ENCODE measurements at regions not wholly inside any gene's neighbourhood (a gene's known extent, or its start where the extent isn't known, plus 50 kb on each side); places are given as distances from the start of the nearest gene placed in this dataset.

DNA sequence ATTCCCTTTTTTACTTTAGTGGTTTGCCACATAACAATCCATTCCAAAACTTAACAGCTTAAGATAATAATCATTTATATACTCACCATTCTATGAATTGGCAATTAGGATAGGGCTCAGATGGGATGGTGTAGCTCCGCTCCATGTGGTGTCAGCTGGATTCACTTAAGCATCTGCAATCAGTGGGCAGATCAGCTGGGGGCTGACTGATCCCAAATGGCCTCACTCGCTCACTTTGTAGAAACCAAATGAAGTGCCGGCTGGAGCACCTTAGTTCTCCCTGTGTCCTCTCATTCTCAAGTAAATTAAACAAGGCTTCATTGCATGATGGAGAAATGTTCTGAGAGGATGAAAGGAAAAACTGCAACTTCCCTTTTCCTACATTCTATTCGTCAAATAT lies 161.4 kb downstream of the WT1 start:
- DNase-seq: no peak

DNA sequence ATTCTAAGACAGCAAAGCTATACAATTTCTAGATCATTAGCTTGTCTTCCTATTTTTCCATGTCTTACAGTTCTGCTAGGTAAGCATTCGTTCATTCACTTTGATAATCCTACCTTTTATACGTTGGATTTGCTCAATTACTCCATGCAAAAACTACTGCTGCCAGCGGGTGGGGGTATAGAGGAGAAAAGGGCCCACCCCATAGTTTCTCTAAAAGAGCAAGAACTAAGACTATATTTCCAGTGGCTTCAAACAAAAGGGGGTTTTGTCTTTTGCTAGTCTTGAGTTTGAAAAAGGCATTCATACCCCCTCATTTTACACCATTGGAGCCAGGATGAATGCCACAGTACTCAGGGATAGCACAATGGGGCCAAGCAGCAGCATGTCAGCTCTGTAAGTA lies 155.7 kb downstream of the WT1 start:
- DNase-seq: no peak

DNA sequence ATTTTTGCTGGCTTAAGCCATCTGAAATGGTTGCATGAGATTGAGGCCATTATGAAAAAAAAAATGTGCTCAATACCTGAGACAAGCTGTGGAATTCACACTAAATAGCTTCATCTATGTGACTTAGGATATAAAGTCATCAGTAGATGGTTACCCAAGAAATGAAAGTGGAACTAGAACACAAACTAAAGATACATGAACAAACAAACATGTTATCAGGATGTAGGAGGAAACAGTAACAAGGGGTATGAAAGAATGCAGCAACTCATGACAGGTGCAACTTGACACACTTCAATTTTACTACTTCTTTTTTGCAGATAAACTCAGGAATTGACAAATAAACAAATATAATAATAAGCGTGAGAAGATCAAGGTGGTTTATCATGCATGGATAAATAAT lies 155.0 kb downstream of the WT1 start:
- no peak for DNase-seq

DNA sequence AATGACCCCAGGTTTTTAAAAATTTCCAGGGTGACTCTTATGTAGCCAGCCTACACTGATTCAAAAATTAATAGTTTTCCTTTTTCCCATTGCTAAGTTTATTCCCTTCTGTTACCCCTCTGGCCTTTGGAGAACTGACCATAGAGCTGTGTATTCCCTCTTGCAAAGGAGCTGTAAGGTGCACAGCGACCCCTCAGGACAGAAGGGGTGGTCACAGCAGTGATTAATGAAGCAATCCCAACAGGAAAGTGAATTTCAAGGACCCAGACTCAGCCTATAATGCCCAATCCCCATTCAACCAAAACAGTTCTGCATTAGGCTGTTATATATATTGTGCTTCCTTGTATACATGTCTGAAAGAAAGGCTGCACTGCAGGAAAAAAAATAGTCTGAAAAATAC lies 147.1 kb downstream of the WT1 start:
- DNase-seq: no peak

DNA sequence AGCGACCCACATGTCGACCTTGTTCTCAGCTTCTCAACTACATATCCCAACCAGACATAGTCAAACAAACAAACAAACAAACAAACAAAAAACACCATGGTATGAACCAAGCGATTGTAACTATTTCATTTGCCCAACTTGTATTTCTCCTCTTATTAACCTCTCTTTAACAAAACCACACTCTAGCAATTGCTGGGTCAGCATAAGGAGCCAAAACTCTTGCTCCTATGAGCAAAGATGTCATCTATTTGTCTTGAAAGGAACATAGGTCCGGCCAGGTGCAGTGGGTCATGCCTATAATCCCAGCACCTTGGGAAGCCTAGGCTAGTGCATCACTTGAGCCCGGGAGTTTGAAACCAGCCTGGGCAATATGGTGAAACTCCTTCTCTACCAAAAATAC lies 145.6 kb downstream of the WT1 start:
- no peak for DNase-seq

DNA sequence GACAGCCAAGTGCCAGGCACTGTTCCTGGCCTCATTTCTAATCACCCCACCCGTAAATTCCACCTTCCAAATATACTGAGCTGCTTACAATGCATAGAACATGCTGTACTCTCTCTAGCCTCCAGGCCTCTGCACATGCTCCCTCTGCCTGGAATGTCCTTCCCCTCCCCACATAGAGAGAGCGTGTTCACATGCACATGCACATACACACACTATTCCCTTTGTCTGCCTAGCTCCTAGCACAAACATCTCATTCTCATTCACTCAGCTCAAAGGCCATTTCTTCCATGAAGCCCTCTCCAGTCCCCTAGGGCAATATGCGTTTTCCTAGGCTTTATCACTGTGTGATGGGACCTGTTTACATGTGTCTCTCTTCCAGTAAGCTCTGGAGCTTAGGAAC lies 144.6 kb downstream of the WT1 start:
- no peak for DNase-seq

DNA sequence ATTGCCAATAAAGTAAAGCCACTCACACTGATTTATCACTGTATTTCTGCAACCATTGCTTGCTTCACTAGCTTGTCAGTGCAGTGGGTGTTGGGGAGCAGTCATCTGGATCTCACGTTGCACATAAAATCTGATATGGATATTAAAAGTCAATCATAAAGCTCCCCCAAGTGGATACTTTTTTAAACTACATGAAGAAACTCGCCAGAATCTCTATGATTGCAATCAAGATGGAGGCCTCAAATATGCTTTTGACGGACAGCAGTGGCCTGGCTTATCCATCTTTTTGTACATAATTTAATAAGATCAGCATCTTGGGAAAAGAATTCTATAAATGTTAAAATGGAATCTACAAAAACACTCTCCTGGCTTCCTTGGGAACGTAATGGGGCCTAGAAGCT lies 137.7 kb downstream of the WT1 start:
- DNase-seq: no peak

DNA sequence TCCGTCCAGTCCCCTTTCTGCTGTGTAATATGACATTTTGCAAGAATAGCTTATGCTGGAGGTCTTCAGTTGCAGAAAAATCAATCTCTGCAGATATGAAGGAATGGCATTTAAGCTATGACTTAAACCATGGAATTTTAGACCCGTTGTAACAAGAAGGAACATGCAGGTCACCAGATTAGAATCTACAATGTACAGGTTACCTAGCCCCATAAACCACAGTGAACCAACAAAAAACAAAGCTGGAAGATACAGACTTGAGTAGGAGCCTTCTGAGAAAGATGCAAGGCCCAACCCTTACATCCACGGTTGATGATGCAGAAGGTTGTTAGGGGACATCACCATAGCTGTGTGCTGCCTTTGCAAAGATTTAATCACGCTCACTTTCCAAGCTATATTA lies 132.5 kb downstream of the WT1 start:
- DNase-seq: no peak

DNA sequence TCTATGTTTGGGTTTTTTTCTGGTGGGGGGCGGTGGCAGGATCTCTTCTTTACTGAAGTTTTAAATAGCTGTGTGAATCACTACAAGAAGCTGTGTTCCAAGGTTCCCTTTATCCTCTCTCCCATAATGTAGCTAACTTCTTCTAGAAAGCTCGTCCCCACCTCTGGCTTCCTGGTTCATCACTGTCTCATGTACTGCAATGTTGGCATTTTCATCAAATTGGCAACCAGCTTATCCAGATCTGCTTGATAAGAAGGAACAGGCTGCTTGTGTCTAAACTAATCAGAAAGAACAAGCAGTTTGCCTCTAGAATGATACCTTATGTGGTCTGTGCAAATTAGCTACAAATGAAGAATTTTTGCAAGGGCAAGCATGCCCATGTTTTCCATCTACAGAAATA lies 130.8 kb downstream of the WT1 start:
- no peak for DNase-seq

DNA sequence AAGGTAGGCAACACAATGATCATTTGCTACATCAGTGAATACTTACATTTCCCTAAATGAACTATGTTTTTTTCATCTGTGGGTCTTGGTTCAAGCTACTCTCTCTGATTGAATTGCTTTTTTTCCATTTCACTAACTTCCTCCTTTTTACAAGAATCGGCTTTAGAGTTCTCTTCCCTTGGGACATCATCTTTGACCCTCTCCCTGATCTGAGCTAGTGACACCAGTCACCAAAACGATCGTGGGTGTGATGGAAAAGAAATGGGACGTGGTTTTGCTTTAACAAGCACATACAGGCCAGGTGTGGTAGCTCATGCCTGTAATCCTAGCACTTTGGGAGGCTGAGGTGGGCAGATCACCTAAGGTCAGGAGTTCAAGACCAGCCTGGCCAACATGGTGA lies 129.9 kb downstream of the WT1 start:
- no peak for DNase-seq

DNA sequence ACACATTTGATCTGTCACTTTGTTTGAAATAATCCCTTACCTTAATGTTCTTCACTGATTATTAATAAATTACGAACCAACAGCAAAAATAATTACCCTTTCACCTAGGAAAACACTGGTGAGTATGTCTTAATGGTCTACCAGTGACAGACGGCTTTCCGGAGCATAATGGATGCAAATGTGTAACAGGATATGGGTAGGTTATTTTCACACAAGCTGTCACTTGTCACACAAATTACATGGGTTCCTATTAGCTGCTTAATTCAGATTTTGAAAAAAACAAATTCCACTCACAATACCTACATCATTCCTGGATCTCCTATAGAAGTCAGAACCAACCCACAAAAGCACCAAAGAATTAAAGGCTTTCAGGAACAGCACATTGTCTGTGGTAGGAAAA lies 127.9 kb downstream of the WT1 start:
- DNase-seq: no peak

DNA sequence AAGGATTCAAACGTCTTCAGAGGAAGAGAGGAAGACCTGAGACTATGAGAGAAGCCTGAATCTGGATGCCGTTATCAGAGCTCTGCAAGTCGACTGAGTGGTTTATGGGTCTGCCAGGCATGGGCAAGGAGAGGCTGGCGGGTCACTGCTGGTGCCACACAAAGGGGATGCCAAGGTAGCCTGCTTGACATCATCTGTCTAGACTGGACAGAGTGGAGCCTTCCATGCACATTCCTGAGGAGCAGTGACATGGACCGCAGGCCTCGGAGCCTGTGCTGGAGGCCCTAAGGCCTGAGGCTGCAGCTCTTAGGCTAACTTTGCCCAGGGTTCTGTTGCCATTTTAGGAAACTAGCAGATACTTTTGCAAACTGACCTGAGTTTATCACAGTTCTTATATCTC lies 127.4 kb downstream of the WT1 start:
- DNase-seq: no peak

DNA sequence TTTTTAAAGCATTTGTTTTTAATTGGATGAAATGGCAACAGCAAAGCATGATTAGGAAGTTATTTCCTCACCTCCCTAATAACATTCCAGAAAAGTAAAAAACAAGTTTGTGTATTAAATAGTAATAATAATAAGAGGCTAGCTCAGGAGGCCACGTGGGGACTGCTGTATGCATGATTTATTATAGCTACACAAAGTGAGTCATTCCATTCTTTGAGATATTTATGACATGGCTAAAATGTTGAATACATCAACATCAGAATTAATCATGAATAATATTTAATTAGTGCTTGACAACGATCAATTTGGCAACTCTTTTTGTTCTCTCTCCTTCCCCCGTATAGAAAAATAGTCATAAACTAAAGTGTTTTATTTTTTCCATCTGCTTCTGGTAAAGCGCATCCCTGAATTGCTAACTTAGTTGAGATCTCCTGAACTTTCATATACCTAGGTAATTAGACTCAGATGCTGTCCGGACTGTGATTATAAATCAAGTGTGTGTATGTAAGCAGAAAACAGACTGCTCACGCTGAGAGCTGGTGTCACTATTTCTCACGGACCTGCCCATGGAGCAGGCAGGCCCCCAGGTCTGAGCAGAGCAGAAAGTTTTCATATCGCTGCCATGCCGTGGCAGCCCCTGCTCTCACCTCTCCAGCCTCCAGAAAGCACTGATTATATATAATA lies 125.7 kb downstream of the WT1 start:
- no peak for DNase-seq

DNA sequence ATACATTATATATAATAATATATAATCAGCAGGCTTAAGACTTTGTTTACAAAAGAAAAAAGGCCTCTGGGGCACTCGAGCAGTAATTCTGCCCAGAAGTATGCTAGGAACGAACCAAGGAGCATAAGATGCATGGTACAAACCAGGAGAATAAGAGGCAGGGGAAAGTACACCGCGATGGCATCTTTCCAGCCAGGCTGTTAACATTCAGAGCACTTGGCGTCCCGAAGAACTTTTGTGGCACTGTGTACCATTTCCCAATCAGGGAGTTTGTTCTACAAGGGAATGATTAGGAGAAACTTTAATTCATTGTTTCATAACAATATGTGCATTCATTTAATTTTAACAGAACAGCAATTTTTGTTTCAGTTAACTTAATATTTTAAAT lies 125.1 kb downstream of the WT1 start:
- DNase-seq: no peak

DNA sequence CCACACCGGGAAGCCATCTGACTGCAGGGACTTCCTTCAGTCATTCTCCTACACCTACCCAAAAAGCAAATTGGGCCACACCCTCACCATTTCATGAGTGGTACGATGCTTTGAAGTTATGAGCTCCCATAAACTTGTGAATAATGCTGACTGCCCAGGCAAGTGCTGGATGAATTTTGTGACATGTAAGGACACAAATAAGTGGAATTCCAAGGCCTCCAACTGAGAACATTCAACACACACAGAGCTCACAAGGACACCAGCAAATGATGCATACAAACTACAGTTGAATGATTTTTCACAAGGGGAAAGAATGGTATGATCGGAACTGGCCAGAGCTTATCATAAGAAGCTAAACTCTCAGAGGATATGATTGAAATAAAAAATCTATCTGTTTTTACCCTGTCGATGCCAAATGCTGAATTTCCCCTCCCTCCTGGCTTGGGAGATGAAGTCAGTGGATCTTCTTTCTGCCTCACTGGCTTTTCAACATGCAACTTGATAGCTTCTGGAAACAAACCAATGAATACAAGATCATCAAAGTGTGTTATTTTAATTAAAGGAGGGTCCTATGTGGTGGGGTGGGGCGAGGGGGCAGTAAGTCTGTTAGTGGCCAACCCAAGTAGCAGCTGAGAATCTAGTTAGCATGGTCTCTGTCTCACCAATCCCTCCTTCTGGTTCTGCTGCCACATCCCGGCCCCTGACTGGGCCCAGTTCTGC lies 123.8 kb downstream of the WT1 start:
- no peak for DNase-seq

DNA sequence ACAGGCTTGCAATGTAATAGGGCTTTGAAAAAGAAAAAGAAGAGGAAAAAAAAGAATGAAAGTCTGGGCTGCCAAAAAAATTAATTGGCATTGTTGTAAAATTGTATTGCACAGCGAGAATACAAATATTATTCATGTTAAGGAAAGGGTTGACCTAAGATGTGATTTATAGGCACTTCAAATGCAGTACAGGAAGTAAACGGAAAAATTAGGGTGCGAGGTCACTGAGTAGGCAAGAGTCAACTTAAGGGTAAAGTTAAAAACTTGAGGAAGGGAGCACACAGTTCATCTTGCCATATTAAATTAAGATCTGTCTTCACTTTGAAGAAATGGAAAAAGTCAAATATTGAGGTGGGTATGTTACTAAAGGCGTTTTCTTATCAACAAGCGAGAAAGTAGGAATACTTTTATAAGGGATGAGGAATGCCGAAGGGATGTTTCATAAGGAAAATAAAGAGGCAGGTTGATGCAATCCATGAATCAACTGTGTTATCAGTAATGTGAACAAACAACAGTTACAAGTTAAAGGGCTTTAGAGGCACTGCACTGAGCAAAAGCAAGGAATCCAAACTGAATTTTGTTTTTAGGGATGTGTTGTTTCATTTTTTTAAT lies 123.0 kb downstream of the WT1 start:
- no peak for DNase-seq

DNA sequence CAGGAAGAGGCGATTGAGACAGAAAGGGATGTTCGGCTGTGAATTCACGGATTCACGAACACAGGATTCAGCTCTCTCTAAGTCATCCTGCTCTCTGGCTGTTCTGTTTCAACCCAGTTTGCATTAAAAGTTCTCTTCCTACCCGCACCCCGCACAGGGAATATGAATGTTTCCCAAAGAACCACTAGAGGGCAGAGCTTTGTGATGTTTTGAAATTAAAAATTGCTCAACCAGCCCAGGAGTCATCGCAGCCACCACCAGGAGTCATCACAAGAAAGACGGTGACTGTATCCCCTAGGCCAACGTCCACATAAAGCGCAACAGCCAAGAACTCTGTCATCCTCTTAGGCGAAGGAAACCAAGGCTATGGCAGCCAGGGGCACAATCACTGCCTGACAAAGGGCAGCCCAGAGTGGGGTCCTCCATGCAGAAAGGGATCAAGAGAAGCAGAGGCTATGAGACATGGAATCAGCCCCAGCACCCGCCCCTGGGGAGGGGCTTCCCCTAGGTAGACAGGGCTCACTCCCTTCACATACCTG lies 122.4 kb downstream of the WT1 start:
- DNase-seq: peak; percentile 29 to 46

DNA sequence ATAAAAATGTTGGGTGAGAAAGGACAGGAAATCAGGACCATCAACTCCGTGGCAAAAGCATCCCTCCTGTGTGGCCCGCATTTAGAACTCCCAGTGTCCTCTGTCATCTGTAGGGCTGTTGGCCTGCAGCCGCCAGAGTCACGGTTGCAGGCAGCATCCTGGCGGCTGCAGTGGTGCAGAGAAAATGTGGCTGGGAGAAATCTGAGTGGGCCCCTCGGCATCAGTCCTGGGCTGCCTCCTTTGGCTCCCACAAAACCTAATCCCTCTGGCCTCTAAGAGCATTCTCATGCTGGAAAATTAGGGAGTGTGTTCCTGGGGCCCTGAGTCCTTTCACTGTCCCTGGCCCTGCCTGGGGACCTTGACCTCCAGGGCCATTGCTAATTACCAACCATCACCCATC lies 121.9 kb downstream of the WT1 start:
- DNase-seq: no peak

DNA sequence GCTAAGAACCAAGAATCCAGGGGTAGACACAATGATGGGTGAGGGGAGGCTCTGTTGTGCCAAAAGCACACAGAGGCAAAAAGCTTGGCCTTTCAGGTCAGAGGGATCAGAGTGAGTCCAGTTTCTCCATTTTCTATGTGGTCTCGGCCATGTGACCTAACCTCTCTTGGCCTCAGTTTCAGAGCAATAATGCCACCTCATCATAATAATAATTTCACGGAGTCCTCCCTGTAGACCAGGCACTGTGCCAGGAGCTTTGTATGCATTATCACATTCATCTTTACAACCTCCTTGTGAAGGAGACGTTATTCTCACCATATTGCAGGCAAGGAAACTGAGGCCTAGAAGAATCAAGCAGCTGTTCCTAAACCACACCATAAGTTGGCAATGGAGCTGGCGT lies 120.2 kb downstream of the WT1 start:
- DNase-seq: no peak

DNA sequence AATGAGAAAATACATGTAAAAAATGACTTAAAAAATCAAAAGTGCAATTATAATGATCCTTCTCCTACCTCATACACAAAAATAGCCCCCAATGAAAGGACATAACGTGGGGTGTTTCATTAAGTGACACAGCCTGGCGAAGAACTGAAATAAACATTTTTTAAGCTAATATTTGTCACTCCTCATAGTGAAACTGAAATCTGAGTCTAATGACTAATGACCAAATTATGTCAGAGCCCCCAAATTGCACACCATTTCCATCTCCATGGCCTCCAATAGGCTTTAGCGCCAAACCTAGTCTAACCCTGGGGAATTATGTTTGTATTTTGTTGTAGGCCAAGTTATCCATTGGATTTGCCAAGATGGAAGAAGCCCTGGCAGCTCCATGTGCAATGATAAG lies 119.1 kb downstream of the WT1 start:
- no peak for DNase-seq

DNA sequence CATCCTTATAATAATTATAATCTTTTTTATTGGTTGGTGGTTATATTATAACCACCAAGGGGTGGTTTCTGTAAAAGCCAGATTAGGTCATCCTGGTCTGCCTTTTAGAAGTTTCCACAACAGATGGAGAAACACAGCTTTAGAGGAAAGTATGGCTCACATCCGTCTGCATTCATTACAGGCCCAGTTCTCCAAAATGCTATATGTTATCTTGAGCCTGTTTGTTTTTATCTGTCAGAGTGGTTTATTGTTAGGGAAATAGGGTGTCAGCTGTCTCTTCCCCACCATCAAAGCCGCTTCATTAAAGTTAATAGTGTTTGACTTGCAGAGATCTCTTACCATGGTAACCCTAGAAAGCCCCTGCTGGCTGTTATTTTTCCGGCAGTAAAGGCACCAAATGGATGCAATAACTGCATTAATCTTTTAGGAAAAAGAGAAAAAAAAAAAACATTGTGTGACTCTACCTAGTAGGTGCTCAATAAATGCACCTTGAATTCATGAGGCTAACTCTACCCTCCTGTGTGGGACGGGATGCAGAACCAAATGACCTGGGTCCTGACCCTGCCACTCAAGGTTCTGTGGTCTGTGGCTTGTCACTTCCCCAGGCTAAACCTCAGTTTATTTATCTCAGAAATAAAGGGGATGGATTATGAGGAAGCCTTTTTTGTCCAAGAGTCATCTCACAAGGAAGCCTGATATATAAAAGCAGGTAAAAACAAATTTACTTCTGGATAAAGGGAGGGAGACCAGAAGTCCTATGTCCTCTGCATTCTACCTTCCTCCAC lies 118.3 kb downstream of the WT1 start:
- DNase-seq: no peak

DNA sequence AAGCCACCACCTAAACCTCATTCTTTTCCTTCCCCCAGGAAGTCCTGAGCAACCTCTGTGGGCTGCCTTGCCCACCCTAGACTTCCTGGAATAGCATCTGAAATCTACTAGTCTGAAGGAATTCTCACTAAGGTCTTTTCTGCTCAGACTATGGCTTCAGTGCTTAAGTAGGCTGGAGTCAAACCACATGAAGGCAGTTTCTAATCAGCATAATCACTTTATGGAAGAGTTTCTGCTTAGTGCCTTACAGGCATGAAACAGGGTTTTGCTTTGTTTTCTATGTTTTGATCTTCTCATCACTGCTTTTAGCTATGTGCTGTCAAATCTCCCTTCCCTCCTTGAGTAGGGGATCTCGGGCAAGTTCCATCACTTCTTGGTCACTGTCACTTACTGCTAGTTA lies 117.7 kb downstream of the WT1 start:
- DNase-seq: no peak

Data from activated CD4-positive, alpha-beta T cell treated with anti-CD3 and anti-CD28 coated beads, Interleukin-2, amount 50 U/mL, for 48 hours (primary cell).